Naive thymus-derived CD4-positive, alpha-beta T cell (primary cell): ENCODE measurements at regions not wholly inside any gene's neighbourhood (a gene's known extent, or its start where the extent isn't known, plus 50 kb on each side); places are given as distances from the start of the nearest gene placed in this dataset.

ENCODE experiments used
- ATAC-seq: fragments of 150-1000 bp; cut with Tn5 transposase; 2 replicates; pipeline ENCODE4 v1.10.0; 2021; ENCODE audit warnings: mild to moderate bottlenecking, moderate library complexity
- CTCF ChIA-PET: fragments of 350-600 bp; sonication (Branson Sonifier 250); formaldehyde crosslinking; loops from one replicate; lab custom pipeline; 2021; ENCODE audit warnings: antibody characterized with exemption; lab: Charles Lee
- POLR2A ChIA-PET: fragments of 350-600 bp; sonication (Branson Sonifier 250); formaldehyde crosslinking; loops from one replicate; lab custom pipeline; 2021; ENCODE audit warnings: antibody characterized with exemption, inconsistent platforms; lab: Charles Lee
- DNase-seq, 9 donors: peaks; one replicate each; pipeline versions ENCODE4 v3.0.0 to v3.0.0-alpha.2; 2020 to 2022; ENCODE audit warnings: mixed read lengths in 1 of 9
- H3K27ac ChIP-seq: one replicate; pipeline ENCODE4 v1.7.0; 2013; ENCODE audit warnings: mild to moderate bottlenecking, low read depth, low read length, moderate library complexity
- H3K27me3 ChIP-seq, 2 donors: one replicate each; pipeline ENCODE4 v1.7.0; 2013; ENCODE audit warnings: low read length in 2 of 2, mild to moderate bottlenecking in 2 of 2, moderate library complexity in 2 of 2; ENCODE audit not compliant: control insufficient read depth in 2 of 2, insufficient read depth in 2 of 2
- H3K36me3 ChIP-seq, 3 experiments: 1 replicate in 2 of 3; 2 replicates in 1 of 3; pipeline ENCODE4 v1.7.0; 2013; ENCODE audit warnings: low read length in 3 of 3, mild to moderate bottlenecking in 3 of 3, moderate library complexity in 1 of 3; ENCODE audit not compliant: insufficient read depth in 3 of 3, control insufficient read depth in 2 of 3
- H3K4me1 ChIP-seq, 2 donors: one replicate each; pipeline ENCODE4 v1.7.0; 2013; ENCODE audit warnings: low read length in 2 of 2, mild to moderate bottlenecking in 2 of 2, moderate library complexity in 1 of 2; ENCODE audit not compliant: control insufficient read depth in 2 of 2, insufficient read depth in 2 of 2
- H3K4me3 ChIP-seq: 2 replicates; pipeline ENCODE4 v1.7.0; 2013; ENCODE audit warnings: mild to moderate bottlenecking, low read length
- H3K9me3 ChIP-seq, 3 experiments: 1 replicate in 2 of 3; 2 replicates in 1 of 3; pipeline ENCODE4 v1.7.0; 2013; ENCODE audit warnings: low read length in 3 of 3; ENCODE audit not compliant: control insufficient read depth in 2 of 3
- H3K27ac Mint-ChIP-seq, 9 donors: one replicate each; pipeline ENCODE4 v1.8.0; 2020 to 2022; ENCODE audit warnings: mixed read lengths in 9 of 9, mild to moderate bottlenecking in 8 of 9, moderate library complexity in 5 of 9, inconsistent platforms in 2 of 9
- H3K27me3 Mint-ChIP-seq, 5 donors: one replicate each; pipeline ENCODE4 v1.8.0; 2021 to 2022; ENCODE audit warnings: mixed read lengths in 5 of 5, mild to moderate bottlenecking in 1 of 5
- H3K36me3 Mint-ChIP-seq, 5 donors: one replicate each; pipeline ENCODE4 v1.8.0; 2020 to 2022; ENCODE audit warnings: mixed read lengths in 5 of 5, mild to moderate bottlenecking in 3 of 5, inconsistent platforms in 1 of 5
- H3K4me1 Mint-ChIP-seq, 7 donors: one replicate each; pipeline ENCODE4 v1.8.0; 2020 to 2022; ENCODE audit warnings: mixed read lengths in 7 of 7, mild to moderate bottlenecking in 3 of 7, inconsistent platforms in 1 of 7
- H3K4me3 Mint-ChIP-seq, 10 donors: one replicate each; pipeline ENCODE4 v1.8.0; 2020 to 2022; ENCODE audit warnings: mild to moderate bottlenecking in 10 of 10, mixed read lengths in 10 of 10, moderate library complexity in 6 of 10, inconsistent platforms in 2 of 10
- H3K9me3 Mint-ChIP-seq, 11 donors: one replicate each; pipeline ENCODE4 v1.8.0; 2020 to 2022; ENCODE audit warnings: mixed read lengths in 11 of 11, mild to moderate bottlenecking in 4 of 11, inconsistent platforms in 1 of 11, moderate library complexity in 1 of 11
- intact Hi-C, 2 donors: fragments of 100-400 bp; cut with micrococcal nuclease; formaldehyde crosslinking; loops; one replicate each; pipeline ENCODE4 v1.15.1; 2023

DNA sequence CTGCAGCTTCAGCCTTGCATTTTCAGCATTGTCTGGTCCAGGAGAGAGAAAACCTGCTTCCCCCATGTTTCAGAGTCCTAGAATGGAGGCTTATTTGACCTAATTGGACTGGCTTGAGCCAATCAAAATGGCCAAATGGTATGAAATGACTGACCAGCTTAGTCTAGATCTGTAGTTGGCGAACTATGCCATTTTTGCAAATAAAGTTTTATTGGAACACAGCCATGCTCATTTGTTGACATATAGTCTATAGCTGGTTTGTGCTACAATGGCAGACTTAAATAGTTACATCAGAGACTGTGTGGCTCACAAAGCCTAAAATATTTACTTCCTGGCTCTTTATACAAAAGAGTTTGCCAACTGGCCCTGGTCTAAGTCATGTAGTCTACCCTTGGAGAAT lies 180.8 kb downstream of the HS3ST3B1 start:
- H3K27ac Mint-ChIP-seq, result no peak overlapping the region
- ChIA-PET CTCF (no interaction called here), POLR2A (no interaction called here)
- no peaks in the 10 kb centered on the region for H3K4me1 Mint-ChIP-seq
- Histone ChIP-seq H3K9me3 (no peaks in the 10 kb centered on the region), H3K27me3 (no peaks in the 10 kb centered on the region), H3K27ac (no peak overlapping the region), H3K36me3 (no peaks in the 10 kb centered on the region), H3K4me3 (no peak overlapping the region), H3K4me1 (no peaks in the 10 kb centered on the region)
- H3K36me3 Mint-ChIP-seq, result peaks cover 0 to 3% (median 0%) of the 10 kb centered on the region in 5 donors
- DNase-seq, result no peak
- no peak for ATAC-seq
- peaks cover 0 to 9% (median 0%) of the 10 kb centered on the region in 11 donors for H3K9me3 Mint-ChIP-seq
- no peak overlapping the region for H3K4me3 Mint-ChIP-seq
- no peaks in the 10 kb centered on the region for H3K27me3 Mint-ChIP-seq
- intact Hi-C loops, result no loop called here

DNA sequence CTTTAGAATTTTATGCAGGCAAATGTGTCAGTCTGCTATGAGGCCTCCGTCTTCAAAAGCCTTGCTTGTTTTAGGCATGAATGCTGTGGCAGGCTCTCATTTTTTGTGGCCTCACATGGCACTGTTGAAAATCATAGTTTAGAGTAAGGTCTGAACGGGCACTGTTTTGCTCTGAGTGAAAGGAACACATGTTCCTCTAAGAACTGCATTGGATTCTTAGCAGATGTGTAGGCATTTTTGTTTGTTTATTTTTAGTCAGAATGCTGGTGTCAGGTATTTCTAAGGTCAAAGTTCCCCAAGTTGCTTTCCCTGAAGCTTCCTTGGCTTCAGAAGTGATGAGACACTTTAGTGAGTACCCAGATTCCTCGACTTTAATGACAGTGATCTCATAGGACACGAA lies 173.7 kb downstream of the HS3ST3B1 start:
- POLR2A ChIA-PET, result no interaction called here
- no peak overlapping the region for H3K4me3 Mint-ChIP-seq
- peaks cover 0 to 9% (median 0%) of the 10 kb centered on the region in 5 donors for H3K27me3 Mint-ChIP-seq
- peaks cover 0 to 9% (median 0%) of the 10 kb centered on the region in 11 donors for H3K9me3 Mint-ChIP-seq
- Histone ChIP-seq H3K4me1 (no peaks in the 10 kb centered on the region), H3K4me3 (no peak overlapping the region), H3K27me3 (no peaks in the 10 kb centered on the region), H3K27ac (no peak overlapping the region), H3K9me3 (no peaks in the 10 kb centered on the region), H3K36me3 (no peaks in the 10 kb centered on the region)
- DNase-seq (no peak), ATAC-seq (no peak)
- H3K4me1 Mint-ChIP-seq, result no peaks in the 10 kb centered on the region
- no peaks in the 10 kb centered on the region for H3K36me3 Mint-ChIP-seq
- CTCF ChIA-PET, result no interaction called here
- intact Hi-C loops, result no loop called here
- H3K27ac Mint-ChIP-seq, result no peak overlapping the region

DNA sequence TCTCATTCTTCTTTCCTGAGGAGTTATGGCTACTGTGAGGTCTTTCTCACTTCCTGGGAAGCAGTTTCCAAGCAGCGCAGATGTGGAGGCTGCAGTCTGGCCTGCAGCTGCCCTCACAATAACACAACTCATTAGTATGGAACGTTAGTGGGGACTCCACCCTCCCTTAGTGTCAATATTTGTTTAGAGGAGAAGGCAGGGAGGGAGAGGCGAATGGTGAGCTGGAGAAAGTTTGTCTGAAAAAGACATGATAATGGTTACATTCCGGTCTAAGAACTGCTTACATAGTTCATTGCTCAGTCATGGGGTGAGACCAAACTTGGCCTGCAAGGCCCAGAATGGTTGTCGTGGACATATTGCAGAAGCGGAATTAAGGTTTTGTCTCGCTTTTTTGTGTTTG lies 170.2 kb downstream of the HS3ST3B1 start:
- peaks cover 0 to 9% (median 0%) of the 10 kb centered on the region in 5 donors for H3K27me3 Mint-ChIP-seq
- ChIA-PET CTCF (no interaction called here), POLR2A (no interaction called here)
- no peak overlapping the region for H3K4me3 ChIP-seq
- H3K4me1 ChIP-seq, result no peaks in the 10 kb centered on the region
- no peaks in the 10 kb centered on the region for H3K36me3 ChIP-seq
- intact Hi-C loops, result no loop called here
- ATAC-seq, result no peak
- peaks cover 0 to 3% (median 0%) of the 10 kb centered on the region in 7 donors for H3K4me1 Mint-ChIP-seq
- H3K4me3 Mint-ChIP-seq, result no peak overlapping the region
- no peaks in the 10 kb centered on the region for H3K27me3 ChIP-seq
- H3K27ac Mint-ChIP-seq, result no peak overlapping the region
- H3K9me3 ChIP-seq, result peaks cover 0 to 3% (median 0%) of the 10 kb centered on the region in 3 experiments
- DNase-seq, result no peak
- H3K36me3 Mint-ChIP-seq, result peaks cover 0 to 8% (median 0%) of the 10 kb centered on the region in 5 donors
- H3K27ac ChIP-seq, result no peak overlapping the region
- peaks cover 0 to 9% (median 5%) of the 10 kb centered on the region in 11 donors for H3K9me3 Mint-ChIP-seq

DNA sequence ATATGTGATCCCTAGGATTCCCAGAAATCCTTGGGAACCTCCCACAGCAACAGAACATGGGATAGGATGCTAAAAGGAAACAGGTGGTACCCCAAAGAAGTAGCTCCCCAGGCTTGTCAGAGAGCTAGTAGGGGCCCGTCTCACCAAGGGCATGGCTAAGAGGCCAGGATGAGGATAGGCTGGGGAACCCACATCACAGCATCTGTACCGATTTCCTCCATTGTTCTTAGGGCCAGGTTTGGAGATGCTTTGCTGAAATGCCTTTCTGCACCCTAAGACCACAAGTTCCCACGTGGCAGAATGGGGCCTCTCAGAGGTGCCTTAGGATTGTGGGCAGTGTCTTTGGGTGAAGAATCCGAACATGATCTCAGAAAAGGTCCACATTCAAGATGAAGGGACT lies 169.5 kb downstream of the HS3ST3B1 start:
- no peaks in the 10 kb centered on the region for H3K36me3 ChIP-seq
- intact Hi-C loops, result no loop called here
- Mint-ChIP-seq H3K4me3 (no peak overlapping the region), H3K4me1 (peaks cover 0 to 3% (median 0%) of the 10 kb centered on the region in 7 donors), H3K27ac (no peak overlapping the region), H3K9me3 (peaks cover 0 to 9% (median 5%) of the 10 kb centered on the region in 11 donors), H3K27me3 (peaks cover 0 to 5% (median 0%) of the 10 kb centered on the region in 5 donors), H3K36me3 (peaks cover 0 to 8% (median 0%) of the 10 kb centered on the region in 5 donors)
- no peaks in the 10 kb centered on the region for H3K4me1 ChIP-seq
- ChIA-PET POLR2A (no interaction called here), CTCF (no interaction called here)
- peaks cover 0 to 3% (median 0%) of the 10 kb centered on the region in 3 experiments for H3K9me3 ChIP-seq
- no peak overlapping the region for H3K27ac ChIP-seq
- no peaks in the 10 kb centered on the region for H3K27me3 ChIP-seq
- H3K4me3 ChIP-seq, result no peak overlapping the region
- DNase-seq, result no peak
- no peak for ATAC-seq

DNA sequence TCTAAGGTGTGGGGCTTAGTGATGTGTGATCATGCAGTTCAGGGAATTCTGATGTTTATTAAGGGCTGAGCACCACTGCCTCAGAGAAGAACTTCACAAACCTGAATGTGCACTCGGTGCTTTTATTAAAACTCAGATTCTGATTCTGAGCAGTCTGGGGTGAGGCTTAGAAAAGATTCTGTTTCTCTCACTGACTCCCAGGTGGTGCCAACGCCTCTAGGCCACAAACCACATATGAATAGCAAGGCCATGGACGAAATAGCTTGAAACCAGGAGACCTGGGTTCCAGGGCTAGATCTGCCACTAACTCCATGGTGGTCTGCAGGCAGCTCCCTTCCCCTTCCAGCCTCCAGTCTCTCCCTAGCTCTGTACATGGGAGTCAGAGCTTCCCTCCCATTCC lies 169.1 kb downstream of the HS3ST3B1 start:
- no peaks in the 10 kb centered on the region for H3K36me3 ChIP-seq
- H3K9me3 Mint-ChIP-seq, result peaks cover 0 to 9% (median 5%) of the 10 kb centered on the region in 11 donors
- H3K4me1 Mint-ChIP-seq, result peaks cover 0 to 3% (median 0%) of the 10 kb centered on the region in 7 donors
- no peaks in the 10 kb centered on the region for H3K4me1 ChIP-seq
- H3K9me3 ChIP-seq, result peaks cover 0 to 3% (median 0%) of the 10 kb centered on the region in 3 experiments
- POLR2A ChIA-PET, result no interaction called here
- ATAC-seq (no peak), DNase-seq (no peak)
- no peak overlapping the region for H3K4me3 Mint-ChIP-seq
- CTCF ChIA-PET, result no interaction called here
- no peak overlapping the region for H3K27ac ChIP-seq
- H3K27me3 Mint-ChIP-seq, result peaks cover 0 to under 1% (median 0%) of the 10 kb centered on the region in 5 donors
- H3K27ac Mint-ChIP-seq, result no peak overlapping the region
- no peaks in the 10 kb centered on the region for H3K27me3 ChIP-seq
- intact Hi-C loops, result no loop called here
- peaks cover 0 to 8% (median 0%) of the 10 kb centered on the region in 5 donors for H3K36me3 Mint-ChIP-seq
- no peak overlapping the region for H3K4me3 ChIP-seq

DNA sequence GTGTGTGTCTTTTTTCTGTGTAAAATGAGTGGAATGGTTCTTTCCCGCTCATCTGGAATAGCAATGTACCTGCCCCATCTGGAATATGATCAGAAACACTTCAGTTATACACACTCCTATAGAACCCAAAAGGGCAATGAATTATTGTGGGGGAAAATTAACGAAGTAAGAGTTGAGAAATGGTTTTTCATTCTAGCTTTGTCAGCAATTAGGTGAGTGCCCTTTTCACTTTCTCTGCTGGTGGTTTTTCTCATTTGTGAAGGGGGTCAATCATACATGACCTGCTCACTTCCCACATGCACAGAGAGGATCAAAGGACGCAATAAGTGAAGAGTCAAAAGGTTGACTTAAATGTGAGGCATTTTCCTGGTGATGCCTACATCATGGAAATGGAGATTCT lies 168.0 kb downstream of the HS3ST3B1 start:
- H3K27ac Mint-ChIP-seq, result no peak overlapping the region
- ChIA-PET POLR2A (no interaction called here), CTCF (no interaction called here)
- Histone ChIP-seq H3K9me3 (peaks cover 0 to 3% (median 0%) of the 10 kb centered on the region in 3 experiments), H3K27me3 (no peaks in the 10 kb centered on the region), H3K4me3 (no peak overlapping the region), H3K36me3 (no peaks in the 10 kb centered on the region), H3K4me1 (no peaks in the 10 kb centered on the region), H3K27ac (no peak overlapping the region)
- intact Hi-C loops, result no loop called here
- H3K4me1 Mint-ChIP-seq, result peaks cover 0 to 5% (median 0%) of the 10 kb centered on the region in 7 donors
- H3K4me3 Mint-ChIP-seq, result no peak overlapping the region
- H3K36me3 Mint-ChIP-seq, result peaks cover 0 to 8% (median 0%) of the 10 kb centered on the region in 5 donors
- H3K27me3 Mint-ChIP-seq, result no peaks in the 10 kb centered on the region
- H3K9me3 Mint-ChIP-seq, result peaks cover 0 to 9% (median 5%) of the 10 kb centered on the region in 11 donors
- ATAC-seq (no peak), DNase-seq (no peak)

DNA sequence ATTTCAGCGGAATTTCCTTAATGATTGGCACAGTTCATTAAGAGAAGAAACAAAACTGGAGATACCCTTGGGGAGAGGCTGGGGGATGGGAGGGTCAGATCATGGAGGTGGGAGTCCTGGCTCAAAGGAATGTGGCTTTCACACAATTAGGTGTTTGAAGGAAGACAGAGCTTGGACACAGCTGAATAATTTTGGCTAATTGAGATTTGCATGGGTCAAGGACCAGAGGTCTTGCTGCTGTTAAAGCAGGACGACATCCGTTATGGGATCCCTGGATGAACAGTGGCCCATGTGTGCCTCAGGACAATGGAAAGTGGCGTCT lies 160.3 kb downstream of the HS3ST3B1 start:
- intact Hi-C loops, result no loop called here
- ChIA-PET POLR2A (no interaction called here), CTCF (interaction anchor here (0.6 kb wide), 1 partner anchor 676 kb away, joined by 3 read pairs; no protein-coding TSS in a partner anchor)

More for the DNA sequence above, 160.3 kb downstream of the HS3ST3B1 start:
- no peaks in the 10 kb centered on the region for H3K27me3 ChIP-seq
- H3K4me3 ChIP-seq, result no peak overlapping the region
- no peaks in the 10 kb centered on the region for H3K9me3 ChIP-seq
- no peak overlapping the region for H3K27ac ChIP-seq
- peaks cover 0 to 39% (median 30%) of the 10 kb centered on the region in 7 donors for H3K4me1 Mint-ChIP-seq
- no peaks in the 10 kb centered on the region for H3K36me3 Mint-ChIP-seq
- DNase-seq, result no peak
- ATAC-seq, result no peak
- no peaks in the 10 kb centered on the region for H3K36me3 ChIP-seq
- H3K4me3 Mint-ChIP-seq, result no peak overlapping the region
- peaks cover 0 to 7% (median 0%) of the 10 kb centered on the region in 11 donors for H3K9me3 Mint-ChIP-seq
- no peaks in the 10 kb centered on the region for H3K4me1 ChIP-seq
- H3K27me3 Mint-ChIP-seq, result peaks cover 0 to 4% (median 0%) of the 10 kb centered on the region in 5 donors
- no peak overlapping the region for H3K27ac Mint-ChIP-seq
